AG04450 (cell line): ENCODE measurements at regions not wholly inside any gene's neighbourhood (a gene's known extent, or its start where the extent isn't known, plus 50 kb on each side); places are given as distances from the start of the nearest gene placed in this dataset.

ENCODE experiments used
- CTCF ChIA-PET: fragments of 300-600, 350-600 bp; formaldehyde crosslinking; extraction: SDS; loops from one replicate; lab custom pipeline; 2022; ENCODE audit warnings: antibody characterized with exemption, inconsistent platforms; lab: Charles Lee
- POLR2A ChIA-PET: fragments of 350-600 bp; formaldehyde crosslinking; extraction: SDS; loops from one replicate; lab custom pipeline; 2021; ENCODE audit warnings: antibody characterized with exemption, inconsistent platforms; lab: Yijun Ruan, JAX
- DNase-seq: peaks from one replicate; pipeline ENCODE4 v3.0.0-alpha.2; 2011; ENCODE audit warnings: low read depth, low spot score
- H3K27ac ChIP-seq: one replicate; pipeline ENCODE4 v1.5.1; 2012; ENCODE audit warnings: low read depth, low read length, control low read depth
- H3K27me3 ChIP-seq: one replicate; pipeline ENCODE4 v1.6.0; 2012; ENCODE audit warnings: low read length; ENCODE audit not compliant: control insufficient read depth, insufficient read depth
- H3K4me3 ChIP-seq: 2 replicates; pipeline ENCODE4 v1.5.1; 2011; ENCODE audit warnings: mild to moderate bottlenecking, low read depth, low read length, control low read depth
- H3K9me3 ChIP-seq: 2 replicates; pipeline ENCODE4 v1.5.1; 2012; ENCODE audit warnings: low read length; ENCODE audit not compliant: control insufficient read depth, insufficient read depth
- CTCF ChIP-seq: IDR thresholded peaks from 2 replicates; pipeline ENCODE4 v1.5.1; 2011; ENCODE audit warnings: low read depth, low read length, control low read depth, inconsistent platforms

GRCh38 chr6:164578616-164579015 is 730.8 kb downstream of the C6orf118 start:
- no peak for TF ChIP-seq CTCF
- Histone ChIP-seq H3K27ac (no peak overlapping the region), H3K9me3 (peaks cover 16% of the 10 kb centered on the region), H3K4me3 (no peak overlapping the region), H3K27me3 (no peaks in the 10 kb centered on the region)
- no peak for DNase-seq
- ChIA-PET POLR2A (no interaction called here), CTCF (no interaction called here)

DNA sequence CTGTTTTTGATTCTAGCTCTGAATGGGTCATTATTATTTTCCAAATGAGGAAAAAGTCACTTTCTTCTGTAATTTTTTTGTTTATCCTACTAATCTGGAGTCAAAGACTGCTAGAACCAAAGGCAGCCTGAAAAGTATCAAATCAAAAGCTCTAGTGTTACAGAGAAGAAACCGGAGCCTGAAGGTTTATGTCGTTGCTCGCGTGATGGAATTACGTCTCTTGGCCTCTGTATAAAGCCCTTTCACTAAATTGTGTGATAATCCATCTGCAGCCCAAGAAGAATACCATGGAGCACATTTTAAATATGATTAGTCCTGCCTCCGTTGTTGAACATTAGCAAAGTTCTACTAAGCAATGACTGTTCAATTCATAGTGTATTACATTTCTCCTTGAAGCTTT is 738.6 kb downstream of the C6orf118 start:
- no peaks in the 10 kb centered on the region for H3K27me3 ChIP-seq
- CTCF ChIA-PET, result no interaction called here
- POLR2A ChIA-PET, result no interaction called here
- TF ChIP-seq CTCF, result no peak
- H3K9me3 ChIP-seq, result peaks cover 2% of the 10 kb centered on the region; the same call in 1 of the 2 replicates
- no peak overlapping the region for H3K27ac ChIP-seq
- no peak for DNase-seq
- no peak overlapping the region for H3K4me3 ChIP-seq

DNA sequence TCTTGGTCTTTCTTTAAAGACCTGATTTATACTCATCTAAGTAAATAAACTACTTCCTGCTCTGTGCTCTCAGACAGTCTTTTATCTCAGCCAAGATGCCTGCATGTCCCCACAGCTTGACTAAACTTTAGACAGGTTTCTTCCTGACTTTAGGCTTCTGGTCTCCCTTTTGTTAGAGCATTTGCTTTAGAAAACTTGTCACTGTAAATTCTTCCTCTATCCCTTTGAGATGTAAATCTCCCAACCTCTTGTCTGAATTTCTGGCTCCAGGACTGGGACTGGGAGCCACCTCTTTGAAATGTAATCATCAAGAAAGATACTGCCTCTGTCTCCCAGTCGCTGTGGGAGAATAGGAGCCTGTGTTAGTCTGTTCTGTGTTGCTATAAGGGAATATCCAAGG is 739.9 kb downstream of the C6orf118 start:
- Histone ChIP-seq H3K27me3 (no peaks in the 10 kb centered on the region), H3K9me3 (peaks cover 2% of the 10 kb centered on the region; the same call in 1 of the 2 replicates), H3K27ac (no peak overlapping the region), H3K4me3 (no peak overlapping the region)
- no peak for DNase-seq
- ChIA-PET CTCF (no interaction called here), POLR2A (no interaction called here)
- TF ChIP-seq CTCF, result no peak

DNA sequence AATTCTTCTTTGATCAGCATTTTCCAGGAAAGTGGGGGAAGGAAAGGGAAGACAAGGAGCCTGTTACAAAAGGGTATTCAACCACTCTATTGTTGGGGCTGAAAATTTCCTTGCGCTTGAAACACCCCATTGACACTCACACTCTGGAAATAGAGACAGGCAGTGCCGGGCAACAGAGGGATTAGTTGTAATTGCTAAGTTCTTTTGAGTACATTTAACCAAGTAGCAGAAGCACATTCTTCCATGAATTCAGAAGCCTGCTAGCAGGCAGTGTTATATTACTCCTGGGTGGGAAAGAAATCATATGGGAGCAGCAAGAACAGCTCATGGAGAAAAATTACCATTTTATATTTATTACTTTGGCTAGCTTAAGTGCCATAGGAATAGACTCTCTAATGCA is 745.5 kb downstream of the C6orf118 start:
- TF ChIP-seq CTCF, result no peak
- H3K4me3 ChIP-seq, result no peak overlapping the region
- H3K9me3 ChIP-seq, result peaks cover 11% of the 10 kb centered on the region
- POLR2A ChIA-PET, result no interaction called here
- H3K27me3 ChIP-seq, result no peaks in the 10 kb centered on the region
- CTCF ChIA-PET, result no interaction called here
- H3K27ac ChIP-seq, result no peak overlapping the region
- no peak for DNase-seq

- Histone ChIP-seq H3K27ac (no peak overlapping the region), H3K4me3 (no peak overlapping the region), H3K27me3 (no peaks in the 10 kb centered on the region), H3K9me3 (peaks cover 11% of the 10 kb centered on the region)
- POLR2A ChIA-PET, result no interaction called here
- CTCF ChIA-PET, result no interaction called here
- no peak for DNase-seq
- no peak for TF ChIP-seq CTCF
Observed at GRCh38 chr6:164561656-164562055, 747.7 kb downstream of the C6orf118 start.
